ENCODE measurements at regions not wholly inside any gene's neighbourhood (a gene's known extent, or its start where the extent isn't known, plus 50 kb on each side); places are given as distances from the start of the nearest gene placed in this dataset.

DNA sequence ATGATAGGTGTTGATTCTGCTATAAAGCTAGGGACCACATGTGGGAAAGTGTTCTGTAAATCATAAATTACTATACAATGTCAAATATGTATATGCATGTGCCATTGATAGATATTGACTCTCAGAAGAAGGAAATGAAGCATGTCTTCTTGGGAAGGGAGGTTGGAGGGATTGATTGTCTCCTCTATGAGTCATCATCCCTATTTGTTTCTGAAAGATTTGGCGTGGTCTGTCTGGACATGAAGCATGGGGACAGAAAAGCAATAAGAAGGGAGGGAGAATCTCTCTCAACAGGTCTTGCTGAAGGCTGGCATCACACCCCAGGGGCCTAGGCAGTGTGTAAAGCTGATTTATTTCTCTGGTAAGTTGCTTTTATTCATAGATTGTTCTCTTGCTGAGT is 98.0 kb upstream of the KCNJ6 start:
- TF ChIP-seq, protein P1, sequence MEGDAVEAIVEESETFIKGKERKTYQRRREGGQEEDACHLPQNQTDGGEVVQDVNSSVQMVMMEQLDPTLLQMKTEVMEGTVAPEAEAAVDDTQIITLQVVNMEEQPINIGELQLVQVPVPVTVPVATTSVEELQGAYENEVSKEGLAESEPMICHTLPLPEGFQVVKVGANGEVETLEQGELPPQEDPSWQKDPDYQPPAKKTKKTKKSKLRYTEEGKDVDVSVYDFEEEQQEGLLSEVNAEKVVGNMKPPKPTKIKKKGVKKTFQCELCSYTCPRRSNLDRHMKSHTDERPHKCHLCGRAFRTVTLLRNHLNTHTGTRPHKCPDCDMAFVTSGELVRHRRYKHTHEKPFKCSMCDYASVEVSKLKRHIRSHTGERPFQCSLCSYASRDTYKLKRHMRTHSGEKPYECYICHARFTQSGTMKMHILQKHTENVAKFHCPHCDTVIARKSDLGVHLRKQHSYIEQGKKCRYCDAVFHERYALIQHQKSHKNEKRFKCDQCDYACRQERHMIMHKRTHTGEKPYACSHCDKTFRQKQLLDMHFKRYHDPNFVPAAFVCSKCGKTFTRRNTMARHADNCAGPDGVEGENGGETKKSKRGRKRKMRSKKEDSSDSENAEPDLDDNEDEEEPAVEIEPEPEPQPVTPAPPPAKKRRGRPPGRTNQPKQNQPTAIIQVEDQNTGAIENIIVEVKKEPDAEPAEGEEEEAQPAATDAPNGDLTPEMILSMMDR (IDR thresholded peaks at IDR 0.05; ENCODE audit: unreplicated experiment), result no peak
- H3K9me3 Mint-ChIP-seq (ENCODE audit: low read depth), result no peaks in the 10 kb centered on the region
- no peaks in the 10 kb centered on the region for H3K36me3 Mint-ChIP-seq (ENCODE audit: insufficient read depth)
- H3K27me3 Mint-ChIP-seq, result no peaks in the 10 kb centered on the region
- H3K27ac Mint-ChIP-seq, result no peak overlapping the region
- no peak for DNase-seq (ENCODE audit: low spot score, unreplicated experiment)
- H3K4me3 Mint-ChIP-seq (ENCODE audit: low read depth), result no peak overlapping the region
- H3K4me1 Mint-ChIP-seq (ENCODE audit: low read depth), result no peaks in the 10 kb centered on the region

DNA sequence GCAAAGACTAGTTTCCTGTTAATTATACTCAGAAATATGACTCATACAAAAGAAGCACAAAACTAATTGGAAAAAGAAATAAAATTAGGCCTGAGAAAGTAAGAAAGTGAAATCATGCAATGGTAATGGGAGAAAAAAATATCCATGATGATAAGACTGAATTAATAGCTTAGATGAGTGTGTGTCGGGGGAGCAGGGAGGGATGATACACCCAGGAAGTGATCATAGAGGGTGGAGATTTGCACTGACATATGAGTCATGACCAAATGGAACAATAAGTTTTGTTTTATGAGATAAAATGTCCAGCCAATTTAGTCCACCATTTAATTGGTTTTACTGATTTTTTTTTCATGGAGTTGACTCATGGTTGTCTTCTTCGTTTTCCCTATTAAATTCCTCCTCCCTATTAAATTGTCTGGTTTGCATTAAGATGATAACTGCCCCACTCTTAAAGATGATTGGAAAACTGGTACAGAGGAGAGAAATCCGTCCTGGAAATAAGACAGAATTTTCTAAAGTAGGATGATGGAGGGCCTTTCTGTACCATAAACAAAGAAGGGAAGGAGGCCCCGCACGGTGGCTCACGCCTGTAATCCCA is 111.7 kb upstream of the KCNJ6 start:
- H3K36me3 Mint-ChIP-seq (ENCODE audit: insufficient read depth), result no peaks in the 10 kb centered on the region
- H3K27me3 Mint-ChIP-seq, result peaks cover 24% of the 10 kb centered on the region
- H3K27ac Mint-ChIP-seq, result no peak overlapping the region
- H3K4me3 Mint-ChIP-seq (ENCODE audit: low read depth), result no peak overlapping the region
- TF ChIP-seq, protein P1 (IDR thresholded peaks at IDR 0.05; ENCODE audit: unreplicated experiment), result no peak
- H3K9me3 Mint-ChIP-seq (ENCODE audit: low read depth), result no peaks in the 10 kb centered on the region
- DNase-seq (ENCODE audit: low spot score, unreplicated experiment), result no peak
- no peaks in the 10 kb centered on the region for H3K4me1 Mint-ChIP-seq (ENCODE audit: low read depth)

DNA sequence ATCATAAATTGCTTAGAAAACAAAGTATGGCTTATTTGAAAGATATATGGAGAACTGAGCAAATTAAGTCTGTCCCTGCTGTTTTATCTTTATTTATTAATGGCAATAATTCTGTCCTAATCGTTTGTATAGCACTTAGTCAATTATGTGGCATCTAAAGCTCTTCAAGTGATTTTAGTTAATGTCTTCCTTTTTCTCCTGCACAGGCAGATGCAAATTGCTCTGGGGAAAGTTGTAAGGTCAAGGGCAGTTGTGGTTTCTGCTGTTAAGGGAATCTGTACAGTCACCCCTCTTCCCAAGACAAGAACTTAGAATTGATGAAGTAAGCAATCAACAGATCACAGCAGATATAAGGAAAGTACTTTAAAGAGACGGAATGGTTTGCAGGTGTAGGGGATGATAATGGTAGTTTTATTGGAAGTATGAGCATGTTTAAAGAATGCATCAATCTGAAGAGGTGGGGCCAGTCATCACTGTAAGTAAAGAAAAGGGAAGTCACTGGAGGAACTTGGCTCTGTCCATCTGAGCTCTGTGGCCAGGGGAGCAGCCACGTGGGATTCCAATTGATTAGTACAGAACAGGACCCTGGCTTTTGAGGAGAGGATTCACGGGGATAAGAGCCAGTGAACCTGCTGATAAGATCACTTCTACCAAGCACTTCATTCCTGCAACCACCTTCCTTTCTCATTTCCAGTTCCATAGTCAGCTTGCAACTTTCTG is 116.0 kb upstream of the KCNJ6 start:
- H3K4me3 Mint-ChIP-seq (ENCODE audit: low read depth), result no peak overlapping the region
- no peak overlapping the region for H3K27ac Mint-ChIP-seq
- peaks cover 27% of the 10 kb centered on the region for H3K27me3 Mint-ChIP-seq
- no peaks in the 10 kb centered on the region for H3K36me3 Mint-ChIP-seq (ENCODE audit: insufficient read depth)
- TF ChIP-seq, protein P1 (IDR thresholded peaks at IDR 0.05; ENCODE audit: unreplicated experiment), result no peak
- no peaks in the 10 kb centered on the region for H3K9me3 Mint-ChIP-seq (ENCODE audit: low read depth)
- DNase-seq (ENCODE audit: low spot score, unreplicated experiment), result no peak
- H3K4me1 Mint-ChIP-seq (ENCODE audit: low read depth), result no peaks in the 10 kb centered on the region

DNA sequence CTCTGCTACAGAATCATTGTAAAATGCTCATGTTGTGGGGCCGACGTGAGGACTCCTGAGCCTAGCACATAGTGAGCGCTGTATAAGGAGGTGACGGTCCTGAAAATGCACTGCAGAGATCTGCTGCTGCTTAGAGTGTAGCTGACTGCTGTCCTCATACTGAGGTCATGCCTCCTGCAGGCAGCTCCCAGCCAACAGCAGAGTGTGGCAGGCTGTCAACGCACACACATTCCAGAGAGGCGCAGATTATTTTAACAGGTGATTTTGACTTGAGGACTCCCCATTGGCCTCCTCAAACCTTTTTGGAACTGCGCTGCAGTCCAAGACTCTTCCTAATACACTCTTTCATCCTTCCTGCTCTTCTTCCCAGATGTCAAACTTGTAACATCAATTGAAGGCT is 119.8 kb upstream of the KCNJ6 start:
- no peaks in the 10 kb centered on the region for H3K4me1 Mint-ChIP-seq (ENCODE audit: low read depth)
- H3K4me3 Mint-ChIP-seq (ENCODE audit: low read depth), result no peak overlapping the region
- no peak for DNase-seq (ENCODE audit: low spot score, unreplicated experiment)
- TF ChIP-seq, protein P1 (IDR thresholded peaks at IDR 0.05; ENCODE audit: unreplicated experiment), result no peak
- H3K27me3 Mint-ChIP-seq, result peaks cover 31% of the 10 kb centered on the region
- H3K36me3 Mint-ChIP-seq (ENCODE audit: insufficient read depth), result no peaks in the 10 kb centered on the region
- H3K27ac Mint-ChIP-seq, result no peak overlapping the region
- H3K9me3 Mint-ChIP-seq (ENCODE audit: low read depth), result no peaks in the 10 kb centered on the region

DNA sequence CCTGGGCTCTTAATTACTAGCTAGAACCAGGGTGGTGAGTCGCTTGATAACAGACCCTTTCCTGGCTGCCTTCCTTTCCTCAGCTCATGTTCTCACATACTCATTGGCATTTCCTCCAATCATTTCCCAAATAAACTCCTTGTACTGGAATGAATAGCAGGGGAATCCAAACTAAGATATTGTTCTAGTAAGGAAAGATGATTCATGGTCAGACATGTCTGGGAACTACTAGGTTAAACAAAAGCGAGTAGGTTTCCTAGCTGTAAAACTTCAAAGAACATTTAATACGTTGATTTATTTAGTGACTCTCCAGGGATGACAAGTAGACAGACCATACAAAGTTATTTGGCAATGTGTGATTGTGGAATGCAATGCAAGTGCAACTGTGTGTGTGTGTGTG is 121.2 kb upstream of the KCNJ6 start:
- no peaks in the 10 kb centered on the region for H3K4me1 Mint-ChIP-seq (ENCODE audit: low read depth)
- TF ChIP-seq, protein P1 (IDR thresholded peaks at IDR 0.05; ENCODE audit: unreplicated experiment), result no peak
- no peak for DNase-seq (ENCODE audit: low spot score, unreplicated experiment)
- H3K9me3 Mint-ChIP-seq (ENCODE audit: low read depth), result no peaks in the 10 kb centered on the region
- no peak overlapping the region for H3K4me3 Mint-ChIP-seq (ENCODE audit: low read depth)
- no peaks in the 10 kb centered on the region for H3K36me3 Mint-ChIP-seq (ENCODE audit: insufficient read depth)
- H3K27me3 Mint-ChIP-seq, result peaks cover 26% of the 10 kb centered on the region
- H3K27ac Mint-ChIP-seq, result no peak overlapping the region
